Middle frontal gyrus (tissue), 1 donor: ENCODE measurements at regions not wholly inside any gene's neighbourhood (a gene's known extent, or its start where the extent isn't known, plus 50 kb on each side); places are given as distances from the start of the nearest gene placed in this dataset.

Source experiments
- DNase-seq: peaks from one replicate; pipeline ENCODE4 v3.0.0-alpha.2; 2015; ENCODE audit warnings: low spot score; ENCODE audit errors: extremely low spot score

DNA sequence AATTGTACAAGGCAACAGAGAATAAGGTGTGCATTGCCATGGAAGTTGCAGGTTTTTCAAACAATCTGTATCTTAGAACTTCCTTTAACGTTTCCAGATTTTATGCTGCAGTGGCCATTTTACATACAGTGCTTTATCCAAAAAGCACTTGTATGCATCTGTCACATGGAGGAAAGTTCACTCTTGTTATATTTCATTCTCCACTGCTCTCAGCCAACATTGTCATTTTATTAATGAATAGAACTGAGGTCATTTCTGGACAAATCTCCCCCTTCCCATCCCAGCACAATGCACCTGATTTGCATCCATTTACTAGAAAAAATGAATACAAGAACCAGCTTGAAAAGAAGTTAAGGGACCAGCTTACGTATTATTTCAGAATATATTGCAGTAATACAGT lies 342.0 kb downstream of the USP25 start:
- DNase-seq: no peak

- no peak for DNase-seq
These were observed 342.4 kb downstream of the USP25 start for GRCh38 chr21:16072221-16072620.

GRCh38 chr21:16072737-16073136 lies 343.0 kb downstream of the USP25 start:
- DNase-seq: no peak

GRCh38 chr21:16073586-16073985 lies 343.8 kb downstream of the USP25 start:
- DNase-seq: no peak

DNA sequence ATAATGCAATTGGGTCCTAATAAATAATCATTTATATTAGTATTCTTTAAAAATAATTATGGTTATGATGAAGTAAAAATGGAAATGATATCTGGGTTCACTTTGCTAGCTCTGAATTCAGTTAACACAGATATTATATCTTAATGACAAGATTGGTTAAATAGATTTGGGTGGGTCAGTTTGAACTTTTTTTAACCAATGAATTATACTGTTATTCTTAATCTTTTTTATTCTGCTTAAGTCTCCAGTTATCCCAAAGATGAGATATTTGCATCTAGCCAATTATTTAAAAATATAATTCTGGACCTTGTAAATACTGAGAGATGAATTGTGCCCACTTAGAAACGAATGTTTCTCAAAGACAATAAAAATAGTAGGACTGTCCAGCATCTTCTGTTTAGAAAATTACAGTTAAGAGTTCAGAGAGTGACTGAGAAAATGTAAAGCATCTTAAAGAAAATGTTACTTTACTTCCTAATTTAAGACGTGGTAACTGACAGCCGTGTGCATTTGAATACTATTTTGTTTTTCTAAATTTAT lies 345.2 kb downstream of the USP25 start:
- DNase-seq: no peak

- DNase-seq: no peak
These were observed 346.0 kb downstream of the USP25 start for GRCh38 chr21:16075649-16076282.

GRCh38 chr21:16076465-16076864 lies 346.7 kb downstream of the USP25 start:
- no peak for DNase-seq

- no peak for DNase-seq
These were observed 348.6 kb downstream of the USP25 start for GRCh38 chr21:16078382-16078781.

DNA sequence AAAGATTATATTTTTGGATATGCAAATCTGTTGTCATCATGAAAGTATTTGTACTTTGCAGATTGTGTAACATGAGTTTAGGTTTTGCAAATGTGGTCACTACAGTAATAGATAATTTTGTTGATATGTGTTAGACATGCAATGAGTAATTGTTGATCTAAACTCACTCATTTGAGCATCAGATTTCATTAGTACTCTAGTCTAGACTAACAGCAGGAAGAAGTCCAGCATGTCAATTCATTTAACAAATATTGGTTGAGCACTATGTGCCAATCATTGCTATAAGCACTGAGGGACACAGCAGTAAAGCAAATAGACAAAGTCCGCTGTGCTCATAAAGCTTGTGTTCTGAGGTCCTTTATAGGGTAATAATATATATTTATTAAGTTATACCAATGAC lies 350.0 kb downstream of the USP25 start:
- DNase-seq: no peak

DNA sequence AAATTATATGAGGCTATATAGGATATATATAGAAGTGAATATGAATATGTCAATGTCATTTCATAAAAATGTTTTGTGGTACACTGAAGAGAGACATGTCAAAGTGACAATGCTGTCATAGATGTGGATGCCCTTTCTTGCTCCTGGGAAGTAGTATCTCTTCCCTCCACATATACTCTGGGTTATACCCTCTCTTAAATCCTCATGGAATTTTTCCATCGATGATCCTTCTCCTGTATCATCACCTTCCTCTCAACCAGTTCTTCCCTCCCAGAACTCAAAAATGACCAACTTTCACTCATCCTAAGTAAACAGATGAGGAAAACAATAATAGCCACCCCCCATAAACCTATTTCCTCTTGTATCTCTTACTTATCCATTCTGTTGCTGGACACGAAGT lies 351.5 kb downstream of the USP25 start:
- no peak for DNase-seq

GRCh38 chr21:16082038-16082816 lies 352.4 kb downstream of the USP25 start:
- no peak for DNase-seq

GRCh38 chr21:16084776-16085364 lies 355.1 kb downstream of the USP25 start:
- no peak for DNase-seq

DNA sequence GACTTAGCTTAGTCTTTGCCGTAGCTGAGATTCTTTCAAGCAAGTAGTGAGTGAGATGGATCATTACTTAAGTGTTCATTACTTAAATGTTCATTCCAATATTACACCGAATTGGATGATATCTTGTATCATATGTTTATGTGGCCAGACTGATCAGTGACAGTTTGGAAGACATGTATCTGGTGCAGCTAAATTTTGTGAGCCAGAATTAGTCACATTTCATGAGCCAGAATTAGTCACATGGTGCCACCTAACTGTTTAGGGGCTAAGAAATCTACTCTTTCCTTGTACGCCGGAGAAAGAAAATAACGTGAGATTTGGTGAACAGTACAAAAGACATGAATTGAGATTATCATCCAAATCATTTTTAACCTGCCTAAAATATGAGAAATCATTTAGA lies 355.6 kb downstream of the USP25 start:
- no peak for DNase-seq

DNA sequence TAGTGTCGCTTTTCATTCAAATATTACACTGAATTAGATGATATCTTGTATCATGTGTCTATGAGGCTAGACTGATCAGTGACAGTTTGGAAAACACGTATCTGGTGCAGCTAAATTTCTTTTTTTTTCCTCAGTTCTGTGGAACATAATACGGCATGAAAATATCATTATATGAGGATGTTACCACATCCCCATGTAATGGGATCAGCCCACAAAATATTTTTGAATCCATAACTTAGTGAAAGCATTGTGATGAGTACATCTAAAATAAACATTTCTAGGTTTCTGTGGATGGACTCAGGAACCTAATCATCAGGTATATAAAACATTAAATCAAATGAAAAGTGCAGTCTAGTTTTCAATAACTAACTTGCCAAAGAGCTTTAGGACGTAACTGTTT lies 356.3 kb downstream of the USP25 start:
- DNase-seq: no peak

DNA sequence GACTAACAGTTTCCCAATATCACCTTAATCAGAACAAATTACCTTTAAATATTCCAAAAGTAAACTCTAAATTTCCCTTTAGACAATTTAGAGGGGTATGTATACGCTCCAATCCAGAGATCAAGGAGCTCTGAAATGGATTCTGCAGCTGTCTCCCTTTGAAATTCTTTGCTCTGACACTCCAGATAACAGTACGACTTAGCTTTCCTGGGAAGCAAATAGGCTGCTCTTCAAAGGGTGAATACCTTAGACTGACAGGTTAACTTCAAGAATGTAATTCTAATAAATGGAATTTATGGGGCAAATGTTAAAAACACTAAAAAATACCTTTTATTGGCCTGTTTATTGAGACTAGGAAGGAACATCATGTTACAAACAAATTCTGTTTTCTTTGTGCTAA lies 357.2 kb downstream of the USP25 start:
- no peak for DNase-seq

- DNase-seq: no peak
These were observed 357.7 kb downstream of the USP25 start for GRCh38 chr21:16087523-16087922.

DNA sequence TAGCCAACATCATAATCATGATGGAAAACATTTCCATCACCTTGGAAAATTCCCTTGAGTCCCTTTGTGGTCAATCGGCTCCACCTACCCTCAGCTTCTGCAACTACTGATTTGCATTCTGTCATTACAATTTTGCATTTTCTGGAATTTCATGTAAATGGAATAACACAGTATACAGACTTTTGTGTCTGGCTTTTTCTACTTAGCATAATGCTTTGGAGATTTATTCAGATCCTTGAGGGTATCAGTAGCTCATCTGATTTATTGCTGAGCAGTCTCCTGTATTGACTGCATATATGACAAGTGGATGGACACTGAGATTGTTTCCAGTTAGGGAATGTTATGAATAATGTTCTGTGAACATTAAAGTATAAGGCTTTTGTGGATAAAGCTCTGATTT lies 358.3 kb downstream of the USP25 start:
- DNase-seq: no peak

DNA sequence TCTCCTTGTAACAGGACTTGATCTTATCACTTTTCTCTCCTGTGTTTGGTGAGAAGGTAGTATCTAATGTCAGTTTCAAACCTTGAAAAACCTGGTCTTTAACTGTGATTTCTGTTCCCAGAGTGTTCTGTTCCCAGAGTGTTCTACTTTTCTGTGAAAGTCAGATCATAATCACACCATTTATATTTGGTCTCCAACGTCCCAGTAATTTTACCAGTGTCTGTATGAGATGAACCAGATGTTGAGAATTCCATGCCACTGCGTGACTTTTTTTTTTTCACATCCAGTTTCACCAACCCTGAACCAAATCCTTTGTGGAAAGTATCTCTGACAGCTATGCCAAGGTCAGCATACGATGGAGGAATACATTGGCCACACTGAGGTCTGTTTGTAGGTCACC lies 365.2 kb downstream of the USP25 start:
- no peak for DNase-seq

- no peak for DNase-seq
These were observed 367.2 kb downstream of the USP25 start for GRCh38 chr21:16096988-16097387.

GRCh38 chr21:16102113-16102512 lies 372.3 kb downstream of the USP25 start:
- DNase-seq: no peak

- no peak for DNase-seq
These were observed 378.8 kb downstream of the USP25 start for GRCh38 chr21:16108561-16109075.

DNA sequence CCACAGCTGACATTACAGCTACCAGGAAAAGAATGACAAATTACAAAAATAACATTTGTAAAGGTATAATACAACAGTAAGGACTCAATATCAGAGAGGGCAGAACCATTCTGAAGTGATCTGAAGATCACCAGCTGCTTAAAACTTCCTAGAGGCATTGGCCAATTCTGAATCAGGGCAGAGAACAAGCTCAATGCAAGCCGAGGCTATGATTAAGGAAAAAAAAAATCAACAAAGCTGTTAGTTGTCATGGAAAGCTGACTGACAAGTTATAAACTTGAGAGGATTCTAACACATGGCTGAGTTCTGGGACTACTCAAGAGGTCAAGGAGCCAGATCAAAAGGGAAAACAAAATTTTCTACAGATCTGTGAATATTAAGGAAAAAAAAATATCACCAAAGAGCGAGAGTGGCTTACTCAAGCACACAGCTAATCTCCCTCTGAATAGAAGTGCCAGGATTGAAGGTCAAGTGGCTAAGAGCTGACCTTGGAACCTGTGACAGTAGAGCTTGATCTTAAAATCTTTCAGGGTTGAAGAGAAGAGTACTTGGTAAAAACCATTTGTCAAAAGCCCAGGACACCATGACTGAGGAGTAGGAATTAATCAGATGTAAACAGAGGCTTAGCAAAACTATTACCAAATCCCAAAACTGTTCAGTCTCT lies 383.4 kb downstream of the USP25 start:
- DNase-seq: no peak
